HCT116 (cell line): ENCODE measurements at regions not wholly inside any gene's neighbourhood (a gene's known extent, or its start where the extent isn't known, plus 50 kb on each side); places are given as distances from the start of the nearest gene placed in this dataset.

Source experiments
- ATAC-seq: fragments of 200-7000 bp; cut with Tn5 transposase; 2 replicates; pipeline ENCODE4 v1.9.1; 2020; ENCODE audit warnings: mild to moderate bottlenecking, moderate library complexity
- BruUV-seq: library from RNA; stranded (reverse); fragments of 400-500 nt; replicated peaks from 2 replicates; lab custom pipeline; 2021; lab: Mats Ljungman, UMichigan
- CTCF ChIA-PET: fragments of 300-600 bp; sonication (Branson Sonifier 250); formaldehyde crosslinking; loops from one replicate; lab custom pipeline; 2021; ENCODE audit warnings: antibody characterized with exemption; lab: Charles Lee
- POLR2A ChIA-PET: fragments of 300-600, 350-600 bp; sonication (Branson Sonifier 250); formaldehyde crosslinking; loops from one replicate; lab custom pipeline; 2021; ENCODE audit warnings: antibody characterized with exemption; lab: Charles Lee
- RAD21 ChIA-PET, 2 experiments: fragments of 300-600 bp; sonication (Branson Sonifier 250); formaldehyde crosslinking; loops; one replicate each; lab custom pipeline; 2023; ENCODE audit warnings: low total read pairs in 2 of 2; ENCODE audit not compliant: uncharacterized antibody in 2 of 2, unreplicated experiment in 2 of 2, low non-redundant PET in 1 of 2; lab: Charles Lee
- DNase-seq: peaks from one replicate; pipeline ENCODE4 v3.0.0-alpha.2; 2010; ENCODE audit warnings: low read depth, low spot score
- H2AFZ ChIP-seq: fragments of 200-600 bp; shearing (Covaris generic), sonication (generic); 2 replicates; pipeline ENCODE4 v1.6.1; 2017; ENCODE audit warnings: low read depth, mixed run types, mixed read lengths, antibody characterized with exemption, low read length; ENCODE audit not compliant: poor library complexity, severe bottlenecking
- H3K27ac ChIP-seq: 2 replicates; pipeline ENCODE4 v1.5.1; 2012; ENCODE audit warnings: low read depth, low read length
- H3K27me3 ChIP-seq: fragments of 200-600 bp; sonication (generic); 2 replicates; pipeline ENCODE4 v1.6.1; 2016; ENCODE audit warnings: mixed run types, low read length, mixed read lengths; ENCODE audit not compliant: insufficient read depth
- H3K36me3 ChIP-seq, 2 experiments: fragments of 200-500 bp in 1 of 2; fragments of 200-600 bp in 1 of 2; sonication (Bioruptor generic) in 1 of 2; sonication (generic) in 1 of 2; 2 replicates each; pipeline versions ENCODE4 v1.5.1 to v1.6.1; 2014 to 2016; ENCODE audit warnings: low read length in 2 of 2, inconsistent platforms in 1 of 2, mixed read lengths in 1 of 2, mixed run types in 1 of 2; ENCODE audit not compliant: insufficient read depth in 2 of 2, control insufficient read depth in 1 of 2
- H3K4me1 ChIP-seq, 2 experiments: fragments of 200-600 bp in 1 of 2; sonication (generic) in 1 of 2; 2 replicates each; pipeline versions ENCODE4 v1.5.1 to v1.6.1; 2012 to 2017; ENCODE audit warnings: low read length in 2 of 2, inconsistent platforms in 1 of 2, mild to moderate bottlenecking in 1 of 2, mixed read lengths in 1 of 2, mixed run types in 1 of 2, moderate library complexity in 1 of 2; ENCODE audit not compliant: insufficient read depth in 2 of 2, control insufficient read depth in 1 of 2
- H3K4me2 ChIP-seq: fragments of 200-600 bp; sonication (generic); 2 replicates; pipeline ENCODE4 v1.6.1; 2017; ENCODE audit warnings: mixed run types, low read length, mixed read lengths
- H3K4me3 ChIP-seq, 2 experiments: fragments of 200-600 bp in 1 of 2; sonication (generic) in 1 of 2; replicated peaks in 1 of 2; 2 replicates each; pipeline ENCODE4 v1.5.1; 2011 to 2016; ENCODE audit warnings: low read length in 2 of 2, control low read depth in 1 of 2, low read depth in 1 of 2, mild to moderate bottlenecking in 1 of 2, mixed read lengths in 1 of 2, mixed run types in 1 of 2
- H3K79me2 ChIP-seq: fragments of 200-600 bp; sonication (generic); 2 replicates; pipeline ENCODE4 v1.6.1; 2017; ENCODE audit warnings: mild to moderate bottlenecking, mixed run types, low read length, moderate library complexity, mixed read lengths; ENCODE audit not compliant: insufficient read depth
- H3K9ac ChIP-seq: fragments of 200-600 bp; sonication (generic); 2 replicates; pipeline ENCODE4 v1.6.1; 2016; ENCODE audit warnings: low read length, mixed read lengths
- H3K9me2 ChIP-seq: fragments of 200-600 bp; sonication (generic), shearing (Covaris generic); 2 replicates; pipeline ENCODE4 v1.6.1; 2017; ENCODE audit warnings: mixed run types, mild to moderate bottlenecking, moderate library complexity; ENCODE audit not compliant: insufficient read depth
- H3K9me3 ChIP-seq, 2 experiments: fragments of 200-500 bp in 1 of 2; fragments of 200-600 bp in 1 of 2; sonication (Bioruptor generic) in 1 of 2; sonication (generic) in 1 of 2; 2 replicates each; pipeline ENCODE4 v1.6.1; 2014 to 2017; ENCODE audit warnings: low read length in 2 of 2, mixed read lengths in 2 of 2, inconsistent platforms in 1 of 2, low read depth in 1 of 2, mild to moderate bottlenecking in 1 of 2, mixed run types in 1 of 2, moderate library complexity in 1 of 2; ENCODE audit not compliant: control insufficient read depth in 1 of 2, insufficient read depth in 1 of 2
- H4K20me1 ChIP-seq: fragments of 200-600 bp; sonication (generic), shearing (Covaris generic); 2 replicates; pipeline ENCODE4 v1.6.1; 2017; ENCODE audit warnings: mixed run types, mild to moderate bottlenecking, moderate library complexity; ENCODE audit not compliant: insufficient read depth
- CEBPB ChIP-seq: IDR thresholded peaks from 2 replicates; pipeline ENCODE4 v1.6.1; 2012; ENCODE audit warnings: low read depth
- CTCF ChIP-seq, 3 experiments: fragments of 200-600 bp in 1 of 3; sonication (generic) in 1 of 3; IDR thresholded peaks in 2 of 3; conservative IDR thresholded peaks in 1 of 3; 2 replicates each; pipeline ENCODE4 v1.5.1; 2012 to 2017; ENCODE audit warnings: low read depth in 2 of 3, low read length in 2 of 3, antibody characterized with exemption in 1 of 3, borderline replicate concordance in 1 of 3, control low read depth in 1 of 3, mild to moderate bottlenecking in 1 of 3, mixed read lengths in 1 of 3, mixed run types in 1 of 3, moderate library complexity in 1 of 3; ENCODE audit not compliant: insufficient read depth in 1 of 3
- EGR1 ChIP-seq: IDR thresholded peaks from 2 replicates; pipeline ENCODE4 v1.6.1; 2012; ENCODE audit warnings: low read depth
- ELF1 ChIP-seq: IDR thresholded peaks from 2 replicates; pipeline ENCODE4 v1.6.1; 2012; ENCODE audit warnings: low read depth, borderline replicate concordance
- EZH2 ChIP-seq: fragments of 200-600 bp; sonication (generic); IDR thresholded peaks from 2 replicates; pipeline ENCODE4 v1.6.1; 2017; ENCODE audit warnings: antibody characterized with exemption, mixed run types
- EZH2phosphoT487 ChIP-seq: fragments of 200-600 bp; IDR thresholded peaks from 2 replicates; pipeline ENCODE4 v1.6.1; 2018; ENCODE audit warnings: antibody characterized with exemption, borderline replicate concordance
- FOSL1 ChIP-seq: IDR thresholded peaks from 2 replicates; pipeline ENCODE4 v1.6.1; 2012; ENCODE audit warnings: low read depth
- JUND ChIP-seq: IDR thresholded peaks from 2 replicates; pipeline ENCODE4 v1.6.1; 2012
- POLR2A ChIP-seq: IDR thresholded peaks from 2 replicates; pipeline ENCODE4 v1.7.0; 2011; ENCODE audit warnings: borderline replicate concordance; ENCODE audit not compliant: insufficient read depth, insufficient read length; ENCODE audit errors: extremely low read depth
- SIN3A ChIP-seq: IDR thresholded peaks from 2 replicates; pipeline ENCODE4 v1.6.1; 2012; ENCODE audit warnings: low read depth
- YY1 ChIP-seq: IDR thresholded peaks from 2 replicates; pipeline ENCODE4 v1.6.1; 2011; ENCODE audit warnings: low read length, low read depth, moderate library complexity, mild to moderate bottlenecking; ENCODE audit not compliant: insufficient replicate concordance; ENCODE audit errors: extremely low read depth
- ZBTB33 ChIP-seq: IDR thresholded peaks from 2 replicates; pipeline ENCODE4 v1.6.1; 2011; ENCODE audit warnings: mild to moderate bottlenecking, low read length, moderate library complexity; ENCODE audit not compliant: insufficient replicate concordance; ENCODE audit errors: extremely low read depth
- ZFX ChIP-seq: fragments of 450-650 bp; IDR thresholded peaks from 2 replicates; pipeline ENCODE4 v1.6.1; 2017
- ZNF274 ChIP-seq: fragments of 200-500 bp; sonication (Bioruptor generic); IDR thresholded peaks from 2 replicates; pipeline ENCODE4 v1.6.1; 2014; ENCODE audit warnings: mild to moderate bottlenecking, low read depth, low read length, inconsistent platforms
- intact Hi-C: fragments of 100-400 bp; cut with micrococcal nuclease; formaldehyde crosslinking; loops from 2 replicates; pipeline ENCODE4 v1.10.0; 2022

- Histone ChIP-seq H4K20me1 (no peaks in the 10 kb centered on the region), H3K27me3 (peaks cover 7% of the 10 kb centered on the region), H3K9ac (no peak overlapping the region), H3K79me2 (no peaks in the 10 kb centered on the region), H3K9me2 (no peaks in the 10 kb centered on the region), H3K27ac (no peak overlapping the region), H3K4me1 (no peaks in the 10 kb centered on the region), H2AFZ (no peak overlapping the region), H3K36me3 (no peaks in the 10 kb centered on the region), H3K4me3 (no peak overlapping the region), H3K4me2 (no peak overlapping the region), H3K9me3 (no peaks in the 10 kb centered on the region)
- BruUV-seq, result no TSS peak
- ATAC-seq, result no peak
- ChIA-PET RAD21 (no interaction called here), POLR2A (no interaction called here), CTCF (no interaction called here)
- no peak for TF ChIP-seq POLR2A
- TF ChIP-seq EZH2, result no peak
- TF ChIP-seq YY1, result no peak
- TF ChIP-seq FOSL1, result no peak
- TF ChIP-seq SIN3A, result no peak
- TF ChIP-seq ZFX, result no peak
- intact Hi-C loops, result no loop called here
- no peak for DNase-seq
Observed at GRCh38 chr13:102504002-102504401, 92.8 kb upstream of the TPP2 start.

GRCh38 chr13:102495663-102496062 lies 93.8 kb upstream of the FGF14 start:
- ATAC-seq (no peak), DNase-seq (no peak)
- Histone ChIP-seq H3K27ac (no peak overlapping the region), H2AFZ (no peak overlapping the region), H3K9ac (no peak overlapping the region), H3K27me3 (no peaks in the 10 kb centered on the region), H3K4me3 (no peak overlapping the region), H3K36me3 (no peaks in the 10 kb centered on the region), H4K20me1 (no peaks in the 10 kb centered on the region), H3K4me1 (no peaks in the 10 kb centered on the region), H3K9me2 (no peaks in the 10 kb centered on the region), H3K79me2 (no peaks in the 10 kb centered on the region), H3K4me2 (no peak overlapping the region), H3K9me3 (no peaks in the 10 kb centered on the region)
- BruUV-seq, result no TSS peak
- RAD21 ChIA-PET, result no interaction called here
- CTCF ChIA-PET, result no interaction called here
- POLR2A ChIA-PET, result no interaction called here
- intact Hi-C loops, result no loop called here
- TF ChIP-seq ZBTB33, result no peak
- TF ChIP-seq ZFX, result no peak
- no peak for TF ChIP-seq EZH2
- TF ChIP-seq ELF1, result no peak
- TF ChIP-seq ZNF274, result no peak
- TF ChIP-seq CEBPB, result no peak
- no peak for TF ChIP-seq CTCF (IDR thresholded peaks at IDR 0.05 in 2 of 3, conservative IDR thresholded peaks at IDR 0.05 in 1 of 3; ENCODE audit: borderline replicate concordance in 1 of 3, insufficient read depth in 1 of 3, low read depth in 2 of 3, low read length in 2 of 3)
- no peak for TF ChIP-seq POLR2A
- no peak for TF ChIP-seq EZH2phosphoT487
- no peak for TF ChIP-seq JUND
- TF ChIP-seq EGR1, result no peak
